ENCODE measurements at regions not wholly inside any gene's neighbourhood (a gene's known extent, or its start where the extent isn't known, plus 50 kb on each side); places are given as distances from the start of the nearest gene placed in this dataset.

DNA sequence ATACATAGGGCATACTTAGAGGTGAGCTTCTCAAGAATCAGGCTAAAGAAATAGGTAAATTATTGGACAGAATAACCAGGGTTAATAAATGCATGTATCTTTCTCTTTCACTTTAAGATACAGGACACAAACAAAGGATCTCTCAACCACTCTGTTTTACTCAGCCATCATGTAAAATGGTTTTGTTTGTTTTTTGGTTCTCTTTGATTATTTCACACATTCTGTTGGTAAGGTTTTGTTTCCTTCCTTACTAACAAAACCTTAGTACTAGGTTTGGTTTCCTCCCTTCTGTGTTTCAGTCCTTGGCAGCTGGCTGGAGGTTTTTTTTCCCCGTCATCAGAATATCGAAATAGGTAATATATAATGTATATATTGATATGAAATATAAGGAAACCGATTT, 1506.8 kb upstream of the TMEFF2 start:
- TF ChIP-seq, protein P1, sequence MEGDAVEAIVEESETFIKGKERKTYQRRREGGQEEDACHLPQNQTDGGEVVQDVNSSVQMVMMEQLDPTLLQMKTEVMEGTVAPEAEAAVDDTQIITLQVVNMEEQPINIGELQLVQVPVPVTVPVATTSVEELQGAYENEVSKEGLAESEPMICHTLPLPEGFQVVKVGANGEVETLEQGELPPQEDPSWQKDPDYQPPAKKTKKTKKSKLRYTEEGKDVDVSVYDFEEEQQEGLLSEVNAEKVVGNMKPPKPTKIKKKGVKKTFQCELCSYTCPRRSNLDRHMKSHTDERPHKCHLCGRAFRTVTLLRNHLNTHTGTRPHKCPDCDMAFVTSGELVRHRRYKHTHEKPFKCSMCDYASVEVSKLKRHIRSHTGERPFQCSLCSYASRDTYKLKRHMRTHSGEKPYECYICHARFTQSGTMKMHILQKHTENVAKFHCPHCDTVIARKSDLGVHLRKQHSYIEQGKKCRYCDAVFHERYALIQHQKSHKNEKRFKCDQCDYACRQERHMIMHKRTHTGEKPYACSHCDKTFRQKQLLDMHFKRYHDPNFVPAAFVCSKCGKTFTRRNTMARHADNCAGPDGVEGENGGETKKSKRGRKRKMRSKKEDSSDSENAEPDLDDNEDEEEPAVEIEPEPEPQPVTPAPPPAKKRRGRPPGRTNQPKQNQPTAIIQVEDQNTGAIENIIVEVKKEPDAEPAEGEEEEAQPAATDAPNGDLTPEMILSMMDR (IDR thresholded peaks at IDR 0.05; ENCODE audit: low read depth, low read length): no peak
- TF ChIP-seq EZH2phosphoT487 (IDR thresholded peaks at IDR 0.05; ENCODE audit: low read depth): no peak
